ENCODE measurements at regions not wholly inside any gene's neighbourhood (a gene's known extent, or its start where the extent isn't known, plus 50 kb on each side); places are given as distances from the start of the nearest gene placed in this dataset.

- H3K4me3 ChIP-seq (IDR thresholded peaks at IDR 0.05; ENCODE audit: insufficient read depth, low read depth, low read length) = no peak overlapping the region
- no peaks in the 10 kb centered on the region for H3K36me3 ChIP-seq (ENCODE audit: insufficient read depth)
- no peaks in the 10 kb centered on the region for H3K4me1 ChIP-seq (ENCODE audit: low read depth, poor library complexity, severe bottlenecking)
- no peak overlapping the region for H3K4me2 ChIP-seq
- H3K9ac ChIP-seq = no peak overlapping the region
- no peak overlapping the region for H2AFZ ChIP-seq (ENCODE audit: low read depth)
- no peak for TF ChIP-seq CTCF (conservative IDR thresholded peaks at IDR 0.05; ENCODE audit: low read depth, low read length)
- no peaks in the 10 kb centered on the region for H3K79me2 ChIP-seq (ENCODE audit: insufficient read depth, low read depth)
- no peaks in the 10 kb centered on the region for H3K27me3 ChIP-seq (ENCODE audit: insufficient read depth, low read depth)
- H3K27ac ChIP-seq = no peak overlapping the region
- no peaks in the 10 kb centered on the region for H4K20me1 ChIP-seq (ENCODE audit: insufficient read depth)
Observed at GRCh38 chr20:11651647-11652046, 266.0 kb upstream of the BTBD3 start.

GRCh38 chr20:11652128-11652527, 265.6 kb upstream of the BTBD3 start:
- no peak for TF ChIP-seq CTCF (conservative IDR thresholded peaks at IDR 0.05; ENCODE audit: low read depth, low read length)
- no peak overlapping the region for H3K4me3 ChIP-seq (IDR thresholded peaks at IDR 0.05; ENCODE audit: insufficient read depth, low read depth, low read length)
- H4K20me1 ChIP-seq (ENCODE audit: insufficient read depth) = no peaks in the 10 kb centered on the region
- H3K27me3 ChIP-seq (ENCODE audit: insufficient read depth, low read depth) = no peaks in the 10 kb centered on the region
- no peaks in the 10 kb centered on the region for H3K36me3 ChIP-seq (ENCODE audit: insufficient read depth)
- no peak overlapping the region for H3K4me2 ChIP-seq
- H2AFZ ChIP-seq (ENCODE audit: low read depth) = no peak overlapping the region
- H3K4me1 ChIP-seq (ENCODE audit: low read depth, poor library complexity, severe bottlenecking) = no peaks in the 10 kb centered on the region
- no peaks in the 10 kb centered on the region for H3K79me2 ChIP-seq (ENCODE audit: insufficient read depth, low read depth)
- no peak overlapping the region for H3K9ac ChIP-seq
- no peak overlapping the region for H3K27ac ChIP-seq

GRCh38 chr20:11654766-11655165, 262.9 kb upstream of the BTBD3 start:
- TF ChIP-seq CTCF (conservative IDR thresholded peaks at IDR 0.05; ENCODE audit: low read depth, low read length) = no peak

GRCh38 chr20:11660673-11661072, 257.0 kb upstream of the BTBD3 start:
- Histone ChIP-seq H3K27ac (no peak overlapping the region), H3K27me3 (ENCODE audit: insufficient read depth, low read depth) (no peaks in the 10 kb centered on the region), H3K9ac (no peak overlapping the region), H3K79me2 (ENCODE audit: insufficient read depth, low read depth) (no peaks in the 10 kb centered on the region), H3K4me1 (ENCODE audit: low read depth, poor library complexity, severe bottlenecking) (no peaks in the 10 kb centered on the region), H3K36me3 (ENCODE audit: insufficient read depth) (no peaks in the 10 kb centered on the region), H3K4me2 (no peak overlapping the region), H2AFZ (ENCODE audit: low read depth) (no peak overlapping the region), H4K20me1 (ENCODE audit: insufficient read depth) (no peaks in the 10 kb centered on the region), H3K4me3 (IDR thresholded peaks at IDR 0.05; ENCODE audit: insufficient read depth, low read depth, low read length) (no peak overlapping the region)
- no peak for TF ChIP-seq CTCF (conservative IDR thresholded peaks at IDR 0.05; ENCODE audit: low read depth, low read length)

More at GRCh38 chr20:11654766-11655165, 262.9 kb upstream of the BTBD3 start:
- Histone ChIP-seq H3K27ac (no peak overlapping the region), H3K9ac (no peak overlapping the region), H3K4me3 (IDR thresholded peaks at IDR 0.05; ENCODE audit: insufficient read depth, low read depth, low read length) (no peak overlapping the region), H3K4me2 (no peak overlapping the region), H3K4me1 (ENCODE audit: low read depth, poor library complexity, severe bottlenecking) (no peaks in the 10 kb centered on the region), H3K79me2 (ENCODE audit: insufficient read depth, low read depth) (no peaks in the 10 kb centered on the region), H3K36me3 (ENCODE audit: insufficient read depth) (no peaks in the 10 kb centered on the region), H3K27me3 (ENCODE audit: insufficient read depth, low read depth) (no peaks in the 10 kb centered on the region), H4K20me1 (ENCODE audit: insufficient read depth) (no peaks in the 10 kb centered on the region), H2AFZ (ENCODE audit: low read depth) (no peak overlapping the region)

Data from KMS-11 (cell line).